Lower lobe of right lung (tissue), 2 donors: ENCODE measurements at regions not wholly inside any gene's neighbourhood (a gene's known extent, or its start where the extent isn't known, plus 50 kb on each side); places are given as distances from the start of the nearest gene placed in this dataset.
"Not testable (repeated sequence)": the region's sequence is repeated elsewhere in the genome, so short reads cannot be mapped to it uniquely, and the experiment has no call there.

Experiments used
- ATAC-seq, 2 donors: fragments of 200-7000 bp; cut with Tn5 transposase; one replicate each; pipeline ENCODE4 v1.9.1; 2020 to 2022; ENCODE audit warnings: mild to moderate bottlenecking in 2 of 2, moderate library complexity in 2 of 2
- DNase-seq: peaks from one replicate; pipeline ENCODE4 v3.0.0-alpha.2; 2020
- H3K27ac ChIP-seq: fragments of 200-600 bp; one replicate; pipeline ENCODE4 v1.8.0; 2022
- H3K27me3 ChIP-seq: fragments of 200-600 bp; one replicate; pipeline ENCODE4 v1.8.0; 2022; ENCODE audit warnings: low read depth
- H3K36me3 ChIP-seq: fragments of 200-600 bp; one replicate; pipeline ENCODE4 v1.8.0; 2022; ENCODE audit warnings: mild to moderate bottlenecking
- H3K4me1 ChIP-seq: fragments of 200-600 bp; one replicate; pipeline ENCODE4 v1.8.0; 2022
- H3K4me3 ChIP-seq: fragments of 200-600 bp; one replicate; pipeline ENCODE4 v1.8.0; 2022; ENCODE audit warnings: mild to moderate bottlenecking
- H3K9me3 ChIP-seq: fragments of 200-600 bp; one replicate; pipeline ENCODE4 v1.8.0; 2022
- CTCF ChIP-seq: fragments of 200-600 bp; IDR thresholded peaks from one replicate; pipeline ENCODE4 v1.8.0; 2022; ENCODE audit warnings: antibody characterized with exemption, mild to moderate bottlenecking
- intact Hi-C: fragments of 100-400 bp; cut with DNase I; formaldehyde crosslinking; loops from one replicate; pipeline ENCODE4 v1.11.0; 2022
- donor health status: DM: no; HTN: yes; CAD: no; lungs with severe emphysema.

GRCh38 chr2:194291104-194291503, 1365.9 kb upstream of the SLC39A10 start:
- Histone ChIP-seq H3K9me3 (no peaks in the 10 kb centered on the region), H3K27me3 (no peaks in the 10 kb centered on the region), H3K36me3 (no peaks in the 10 kb centered on the region), H3K4me1 (no peaks in the 10 kb centered on the region), H3K4me3 (no peak overlapping the region), H3K27ac (no peak overlapping the region)
- ATAC-seq (no peak), DNase-seq (no peak)
- no peak for TF ChIP-seq CTCF
- intact Hi-C loops: no loop called here

GRCh38 chr2:194289712-194290346, 1367.2 kb upstream of the SLC39A10 start:
- Histone ChIP-seq H3K36me3 (no peaks in the 10 kb centered on the region), H3K27ac (no peak overlapping the region), H3K27me3 (no peaks in the 10 kb centered on the region), H3K9me3 (no peaks in the 10 kb centered on the region), H3K4me1 (no peaks in the 10 kb centered on the region), H3K4me3 (no peak overlapping the region)
- intact Hi-C loops: no loop called here
- no peak for ATAC-seq
- DNase-seq: no peak
- no peak for TF ChIP-seq CTCF

GRCh38 chr2:194276667-194277066, 1380.4 kb upstream of the SLC39A10 start:
- H3K36me3 ChIP-seq, H3K27ac ChIP-seq, H3K27me3 ChIP-seq, intact Hi-C loops, ATAC-seq, H3K4me1 ChIP-seq, DNase-seq, H3K4me3 ChIP-seq, H3K9me3 ChIP-seq: not testable (repeated sequence)

GRCh38 chr2:194271293-194271961, 1385.6 kb upstream of the SLC39A10 start:
- H3K4me3 ChIP-seq: no peak overlapping the region
- no peak for TF ChIP-seq CTCF
- intact Hi-C loops: no loop called here
- no peaks in the 10 kb centered on the region for H3K27me3 ChIP-seq
- H3K4me1 ChIP-seq: no peaks in the 10 kb centered on the region
- DNase-seq (no peak), ATAC-seq (no peak)
- no peaks in the 10 kb centered on the region for H3K36me3 ChIP-seq
- H3K27ac ChIP-seq: no peak overlapping the region
- H3K9me3 ChIP-seq: no peaks in the 10 kb centered on the region

GRCh38 chr2:194270648-194271047, 1386.4 kb upstream of the SLC39A10 start:
- H3K36me3 ChIP-seq: no peaks in the 10 kb centered on the region
- no peaks in the 10 kb centered on the region for H3K4me1 ChIP-seq
- no peak for TF ChIP-seq CTCF
- no peak for DNase-seq
- no peak overlapping the region for H3K4me3 ChIP-seq
- H3K27me3 ChIP-seq: no peaks in the 10 kb centered on the region
- ATAC-seq: no peak
- intact Hi-C loops: no loop called here
- no peak overlapping the region for H3K27ac ChIP-seq
- H3K9me3 ChIP-seq: no peaks in the 10 kb centered on the region

GRCh38 chr2:194264586-194264985, 1392.4 kb upstream of the SLC39A10 start:
- TF ChIP-seq CTCF: no peak
- H3K27ac ChIP-seq: no peak overlapping the region
- no peaks in the 10 kb centered on the region for H3K4me1 ChIP-seq
- DNase-seq (no peak), ATAC-seq (peak in 1 of 2 donors; percentile 30)
- intact Hi-C loops: no loop called here
- H3K27me3 ChIP-seq: no peaks in the 10 kb centered on the region
- H3K4me3 ChIP-seq: no peak overlapping the region
- H3K9me3 ChIP-seq: no peaks in the 10 kb centered on the region
- H3K36me3 ChIP-seq: no peaks in the 10 kb centered on the region
